ENCODE measurements at regions not wholly inside any gene's neighbourhood (a gene's known extent, or its start where the extent isn't known, plus 50 kb on each side); places are given as distances from the start of the nearest gene placed in this dataset.

DNA sequence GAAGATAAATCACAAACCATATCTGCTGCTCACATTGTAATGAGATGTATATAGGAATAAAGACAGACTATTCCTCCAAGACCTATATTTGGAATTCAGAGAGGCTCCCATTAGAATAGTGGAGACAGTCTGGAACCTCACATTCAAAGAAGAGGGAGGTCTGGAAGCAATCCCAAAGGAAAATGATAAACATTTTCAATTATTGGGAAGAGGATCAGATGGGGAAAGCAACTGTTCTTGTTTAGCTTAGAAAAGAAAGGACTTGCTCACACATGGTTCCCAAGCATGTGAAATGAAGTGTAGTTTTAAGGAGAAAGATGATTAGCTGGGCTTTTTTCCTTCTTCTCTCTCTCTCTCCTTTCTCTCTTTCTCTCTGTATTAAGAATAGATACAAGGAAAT lies 193.0 kb upstream of the LMNTD1 start:
- TF ChIP-seq, protein P1, sequence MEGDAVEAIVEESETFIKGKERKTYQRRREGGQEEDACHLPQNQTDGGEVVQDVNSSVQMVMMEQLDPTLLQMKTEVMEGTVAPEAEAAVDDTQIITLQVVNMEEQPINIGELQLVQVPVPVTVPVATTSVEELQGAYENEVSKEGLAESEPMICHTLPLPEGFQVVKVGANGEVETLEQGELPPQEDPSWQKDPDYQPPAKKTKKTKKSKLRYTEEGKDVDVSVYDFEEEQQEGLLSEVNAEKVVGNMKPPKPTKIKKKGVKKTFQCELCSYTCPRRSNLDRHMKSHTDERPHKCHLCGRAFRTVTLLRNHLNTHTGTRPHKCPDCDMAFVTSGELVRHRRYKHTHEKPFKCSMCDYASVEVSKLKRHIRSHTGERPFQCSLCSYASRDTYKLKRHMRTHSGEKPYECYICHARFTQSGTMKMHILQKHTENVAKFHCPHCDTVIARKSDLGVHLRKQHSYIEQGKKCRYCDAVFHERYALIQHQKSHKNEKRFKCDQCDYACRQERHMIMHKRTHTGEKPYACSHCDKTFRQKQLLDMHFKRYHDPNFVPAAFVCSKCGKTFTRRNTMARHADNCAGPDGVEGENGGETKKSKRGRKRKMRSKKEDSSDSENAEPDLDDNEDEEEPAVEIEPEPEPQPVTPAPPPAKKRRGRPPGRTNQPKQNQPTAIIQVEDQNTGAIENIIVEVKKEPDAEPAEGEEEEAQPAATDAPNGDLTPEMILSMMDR (IDR thresholded peaks at IDR 0.05), result no peak
- no peak for TF ChIP-seq POLR2A (IDR thresholded peaks at IDR 0.05)
